NCI-H345 treated with DMSO at 0.1 percent for 48 hours (cell line): ENCODE measurements at regions not wholly inside any gene's neighbourhood (a gene's known extent, or its start where the extent isn't known, plus 50 kb on each side); places are given as distances from the start of the nearest gene placed in this dataset.
"Not testable (repeated sequence)": the region's sequence is repeated elsewhere in the genome, so short reads cannot be mapped to it uniquely, and the experiment has no call there.

Experiments used
- DNase-seq: peaks from one replicate; lab custom pipeline; 2025; ENCODE audit not compliant: unreplicated experiment; lab: John Stamatoyannopoulos, UW

GRCh38 chr9:30773427-30773826 lies 1611.0 kb upstream of the ACO1 start:
- no peak for DNase-seq

- no peak for DNase-seq
Observed at GRCh38 chr9:30774326-30774725, 1610.1 kb upstream of the ACO1 start.

- DNase-seq = no peak
Observed at GRCh38 chr9:30775236-30775635, 1609.2 kb upstream of the ACO1 start.

- no peak for DNase-seq
Observed at GRCh38 chr9:30796764-30797163, 1587.7 kb upstream of the ACO1 start.

- DNase-seq = no peak
Observed at GRCh38 chr9:30799527-30800101, 1584.8 kb upstream of the ACO1 start.

- DNase-seq = no peak
Observed at GRCh38 chr9:30800421-30800820, 1584.0 kb upstream of the ACO1 start.

- DNase-seq = no peak
Observed at GRCh38 chr9:30812821-30813220, 1571.6 kb upstream of the ACO1 start.

GRCh38 chr9:30815585-30815984 lies 1568.9 kb upstream of the ACO1 start:
- no peak for DNase-seq

GRCh38 chr9:30845136-30845535 lies 1539.3 kb upstream of the ACO1 start:
- no peak for DNase-seq

GRCh38 chr9:30846651-30847050 lies 1537.8 kb upstream of the ACO1 start:
- no peak for DNase-seq

- no peak for DNase-seq
Observed at GRCh38 chr9:30851600-30851999, 1532.8 kb upstream of the ACO1 start.

- DNase-seq = no peak
Observed at GRCh38 chr9:30900706-30901105, 1483.7 kb upstream of the ACO1 start.

GRCh38 chr9:30913331-30913730 lies 1471.1 kb upstream of the ACO1 start:
- DNase-seq = no peak

GRCh38 chr9:30915451-30915850 lies 1469.0 kb upstream of the ACO1 start:
- no peak for DNase-seq

- no peak for DNase-seq
Observed at GRCh38 chr9:30925126-30925525, 1459.3 kb upstream of the ACO1 start.

- no peak for DNase-seq
Observed at GRCh38 chr9:30925635-30926034, 1458.8 kb upstream of the ACO1 start.

- DNase-seq = no peak
Observed at GRCh38 chr9:30928045-30928444, 1456.4 kb upstream of the ACO1 start.

GRCh38 chr9:30932226-30932625 lies 1452.2 kb upstream of the ACO1 start:
- no peak for DNase-seq

- no peak for DNase-seq
Observed at GRCh38 chr9:30935730-30936129, 1448.7 kb upstream of the ACO1 start.

GRCh38 chr9:30937106-30937505 lies 1447.3 kb upstream of the ACO1 start:
- DNase-seq = no peak

GRCh38 chr9:30942852-30943251 lies 1441.6 kb upstream of the ACO1 start:
- not testable (repeated sequence) for DNase-seq

GRCh38 chr9:30943446-30944224 lies 1440.8 kb upstream of the ACO1 start:
- DNase-seq = no peak

GRCh38 chr9:30944225-30944569 lies 1440.2 kb upstream of the ACO1 start:
- no peak for DNase-seq
